ENCODE measurements at regions not wholly inside any gene's neighbourhood (a gene's known extent, or its start where the extent isn't known, plus 50 kb on each side); places are given as distances from the start of the nearest gene placed in this dataset.
"Not testable (repeated sequence)": the region's sequence is repeated elsewhere in the genome, so short reads cannot be mapped to it uniquely, and the experiment has no call there.

DNA sequence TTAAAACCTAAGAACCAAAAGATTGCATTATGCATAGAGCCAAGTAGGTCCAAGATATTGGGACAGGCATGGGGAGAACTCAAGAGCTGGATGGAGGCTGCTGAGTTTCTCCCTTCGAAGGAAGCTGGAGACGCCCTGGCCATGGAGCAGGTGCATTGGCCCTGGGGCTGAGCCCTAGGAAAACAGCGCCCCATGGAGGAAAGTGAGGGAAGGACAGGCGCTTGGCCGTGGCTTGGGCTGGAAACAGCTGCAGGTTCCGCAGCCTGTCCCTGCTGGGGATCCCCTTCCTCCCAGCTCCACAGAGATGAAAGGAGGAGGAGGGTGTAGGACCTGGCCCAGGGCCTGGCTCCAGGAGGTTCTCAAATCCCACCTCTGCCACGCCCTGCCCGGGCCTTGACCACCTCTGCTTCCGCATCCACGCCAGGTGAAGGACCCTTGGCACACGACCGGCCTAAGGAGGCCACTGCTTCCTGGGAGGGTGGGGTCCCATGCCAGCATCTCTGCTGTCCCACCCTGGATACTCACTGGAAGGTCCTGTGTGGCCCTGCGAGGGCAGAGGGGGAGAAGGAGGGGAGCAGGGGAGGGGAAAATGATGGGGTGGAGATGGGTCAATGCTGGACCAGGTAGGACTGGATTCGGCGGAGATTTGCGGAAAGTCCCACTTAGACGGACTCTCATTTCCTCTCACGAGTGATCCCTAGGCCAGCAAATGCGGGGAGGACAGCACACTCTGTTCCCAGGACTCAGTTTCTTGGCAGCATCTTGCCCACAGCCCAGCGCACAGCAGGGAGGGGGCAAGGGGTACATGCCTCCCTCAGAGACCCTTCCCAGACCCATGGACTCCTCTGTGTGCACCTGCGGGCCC is 258.6 kb upstream of the TCERG1L start:
- intact Hi-C loops (cut with DNase I), result no loop called here
- no peak for ATAC-seq
- no peak for DNase-seq (ENCODE audit: missing footprints)

DNA sequence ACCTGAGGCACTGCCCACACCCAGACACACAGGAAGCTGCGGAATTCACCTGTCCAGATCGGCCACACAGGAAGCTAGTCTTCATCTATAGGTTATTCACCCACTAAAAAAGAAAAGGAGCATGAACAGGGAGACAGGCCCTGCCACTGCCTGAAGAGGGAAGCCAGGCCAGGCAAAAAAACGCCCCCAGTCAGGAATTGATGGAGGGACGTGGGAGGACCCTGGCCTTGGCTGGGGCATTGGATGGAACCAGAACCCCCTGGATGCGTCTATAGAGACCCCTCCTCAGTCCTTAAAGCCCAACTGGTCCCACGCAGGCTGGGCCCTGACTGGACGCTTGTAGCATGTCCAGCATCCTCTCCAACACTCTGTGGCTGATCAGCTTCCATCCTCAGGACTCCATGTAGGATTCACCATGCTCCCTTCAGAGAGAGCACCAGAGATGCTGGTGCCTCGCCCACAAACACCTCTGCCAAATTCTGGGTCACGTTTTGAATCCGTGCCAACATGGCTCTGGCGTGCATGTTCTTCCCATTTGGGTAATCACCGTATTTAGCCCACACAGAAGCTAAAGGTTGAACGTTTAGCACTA is 259.3 kb upstream of the TCERG1L start:
- intact Hi-C loops (cut with DNase I), result no loop called here
- no peak for DNase-seq (ENCODE audit: missing footprints)

DNA sequence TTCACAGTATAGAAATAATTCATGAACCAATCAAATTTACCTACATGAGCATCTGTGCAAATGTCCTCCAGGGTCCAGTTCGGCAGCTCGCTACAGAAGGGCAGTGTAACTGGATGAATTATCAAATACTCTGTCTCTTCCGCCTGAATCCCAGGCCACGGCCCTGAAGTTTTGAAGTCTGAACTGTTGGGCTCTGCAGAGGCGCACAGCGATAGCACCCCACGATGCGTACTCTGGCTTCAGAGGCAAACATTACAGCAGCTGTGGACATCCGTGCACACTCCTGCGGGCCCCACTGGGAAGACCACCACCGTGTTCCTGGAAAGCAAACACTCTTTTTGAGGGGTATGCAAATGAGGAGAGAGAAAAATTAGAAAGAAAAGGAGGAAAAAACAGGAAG is 259.8 kb upstream of the TCERG1L start:
- DNase-seq (ENCODE audit: missing footprints) (no peak), ATAC-seq (no peak)
- intact Hi-C loops (cut with DNase I), result no loop called here

More for the DNA sequence above, 259.3 kb upstream of the TCERG1L start:
- ATAC-seq, result no peak

DNA sequence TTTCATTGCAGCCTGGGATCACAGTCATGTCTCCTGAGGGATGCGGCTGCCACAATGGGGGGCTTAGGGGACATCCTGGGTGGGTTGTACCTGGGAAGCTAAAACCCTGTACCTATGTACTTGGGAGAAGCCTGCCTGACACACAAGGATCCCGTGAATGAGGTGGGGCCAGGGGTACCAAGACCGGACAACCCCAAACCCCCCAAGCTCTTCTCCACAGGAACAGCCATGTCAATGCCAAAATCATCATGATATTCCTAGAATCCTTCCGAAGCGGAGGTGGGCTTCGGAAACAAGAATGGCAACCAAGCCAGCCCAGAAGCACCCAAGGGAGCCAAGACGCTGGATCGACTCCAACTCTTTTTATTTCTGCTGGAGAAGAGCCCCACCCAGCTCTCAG is 260.3 kb upstream of the TCERG1L start:
- DNase-seq (ENCODE audit: missing footprints) (no peak), ATAC-seq (no peak)
- intact Hi-C loops (cut with DNase I), result no loop called here

DNA sequence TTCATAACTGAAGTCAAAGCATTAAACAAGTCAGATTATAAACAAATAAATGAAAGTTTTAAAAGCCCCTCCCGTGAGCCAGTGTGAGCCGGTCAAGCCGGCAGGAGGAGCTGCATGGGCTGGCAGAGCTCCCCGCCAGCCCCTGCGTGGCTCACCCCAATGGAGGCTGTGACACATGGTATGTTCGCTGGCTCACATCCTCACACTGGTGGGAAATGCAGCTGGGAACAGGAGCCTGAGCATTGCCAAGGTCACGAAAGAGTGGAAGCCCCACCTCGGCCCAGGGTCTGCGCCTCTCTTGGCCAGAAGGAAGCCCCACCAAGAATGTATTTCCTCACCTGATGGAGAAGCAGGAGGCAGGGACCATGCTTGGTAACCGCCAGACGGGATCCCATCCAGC is 261.7 kb upstream of the TCERG1L start:
- no peak for ATAC-seq
- DNase-seq (ENCODE audit: missing footprints), result no peak
- intact Hi-C loops (cut with DNase I), result no loop called here

DNA sequence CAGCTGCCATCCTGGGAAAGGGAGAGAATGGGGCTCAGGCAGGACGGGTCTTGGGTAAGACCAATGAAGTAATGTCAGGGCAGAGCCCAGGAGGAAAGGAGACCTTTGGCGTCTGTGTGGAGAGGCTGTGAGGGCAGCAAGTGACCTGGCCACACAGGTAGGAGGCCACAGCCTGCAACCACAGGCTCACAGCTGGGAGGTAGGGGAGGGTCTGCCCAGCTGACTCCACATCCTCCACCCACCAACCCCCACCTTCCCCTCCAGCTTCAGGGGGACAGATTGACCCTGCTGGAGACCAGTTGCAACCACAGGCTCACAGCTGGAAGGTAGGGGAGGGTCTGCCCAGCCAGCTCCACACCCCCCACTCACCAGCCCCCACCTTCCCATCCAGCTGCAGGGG is 262.2 kb upstream of the TCERG1L start:
- no peak for DNase-seq (ENCODE audit: missing footprints)
- ATAC-seq, result no peak
- intact Hi-C loops (cut with DNase I), result no loop called here

DNA sequence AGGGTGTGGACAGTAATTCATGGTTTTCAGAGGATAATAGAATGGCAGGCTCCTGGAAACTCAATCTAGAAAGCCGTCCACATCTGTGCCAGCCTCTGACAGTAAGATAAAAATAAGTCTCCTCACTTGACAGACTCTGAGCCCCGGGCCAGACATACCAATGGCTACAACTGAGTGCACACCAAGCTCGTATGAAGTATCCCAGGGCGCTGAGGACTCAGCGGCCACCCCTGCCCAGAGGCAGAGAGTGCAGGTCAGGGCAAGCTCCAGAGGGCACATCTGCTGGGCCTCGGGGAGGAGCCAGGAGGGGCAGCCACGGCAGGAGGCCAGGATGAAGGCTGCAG is 262.8 kb upstream of the TCERG1L start:
- DNase-seq (ENCODE audit: missing footprints) (no peak), ATAC-seq (no peak)

DNA sequence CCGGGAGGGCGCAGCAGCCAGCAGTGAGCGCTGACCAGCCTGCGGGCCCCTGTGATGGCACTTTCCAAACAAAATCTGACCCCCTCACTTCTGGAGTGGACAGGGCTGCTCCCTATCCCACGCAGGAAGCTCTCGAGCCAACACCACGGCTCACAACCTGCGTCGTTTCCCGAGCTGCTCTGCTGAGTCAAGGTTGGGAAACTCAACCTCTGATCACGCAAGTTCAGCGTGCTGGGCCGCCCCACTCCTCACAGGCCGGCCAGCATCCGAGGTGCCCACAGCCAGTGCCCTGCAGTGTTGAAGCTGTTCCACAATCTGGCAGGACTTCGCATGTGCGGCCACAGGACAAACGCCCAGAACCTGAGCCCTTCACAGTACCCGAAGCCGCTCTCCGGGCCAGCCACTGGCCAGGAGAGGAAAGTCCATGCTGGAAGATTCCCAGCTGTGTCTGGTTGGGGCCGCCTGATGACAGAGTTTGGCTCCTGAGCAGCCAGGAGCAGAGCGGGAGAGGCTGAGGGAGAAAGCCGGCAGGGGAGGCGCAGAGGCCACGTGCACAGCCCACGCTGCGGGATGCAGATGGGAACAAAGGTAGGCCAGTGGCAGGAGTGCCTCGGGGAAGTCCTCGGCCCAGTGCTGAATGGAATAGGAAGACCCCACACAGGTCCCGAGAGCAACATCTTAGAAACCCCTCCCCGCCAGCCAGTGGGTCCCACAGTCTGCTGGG is 263.3 kb upstream of the TCERG1L start:
- intact Hi-C loops (cut with DNase I), result no loop called here
- DNase-seq (ENCODE audit: missing footprints), result no peak
- no peak for ATAC-seq

More for the DNA sequence above, 262.8 kb upstream of the TCERG1L start:
- intact Hi-C loops (cut with DNase I), result no loop called here

DNA sequence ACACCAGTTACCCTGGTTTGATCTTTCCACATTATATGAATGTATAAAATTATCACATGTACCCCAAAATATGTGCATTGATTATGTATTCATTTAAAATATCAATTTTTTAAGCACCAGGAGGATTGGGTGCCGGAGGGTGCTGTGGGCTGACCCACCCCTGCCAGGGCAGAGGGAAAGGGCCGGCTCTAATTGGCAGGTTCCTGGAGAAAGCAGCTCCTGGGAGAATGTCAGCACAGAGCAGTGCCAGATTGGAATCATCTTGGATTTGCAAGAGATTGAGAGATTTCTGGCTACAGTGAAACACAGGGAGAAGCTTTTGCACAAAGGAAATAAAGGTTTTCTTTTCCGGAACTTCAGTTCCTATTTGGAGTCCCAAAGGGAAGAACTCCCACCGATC is 264.4 kb upstream of the TCERG1L start:
- DNase-seq (ENCODE audit: missing footprints), result no peak
- intact Hi-C loops (cut with DNase I), result no loop called here
- ATAC-seq, result no peak

DNA sequence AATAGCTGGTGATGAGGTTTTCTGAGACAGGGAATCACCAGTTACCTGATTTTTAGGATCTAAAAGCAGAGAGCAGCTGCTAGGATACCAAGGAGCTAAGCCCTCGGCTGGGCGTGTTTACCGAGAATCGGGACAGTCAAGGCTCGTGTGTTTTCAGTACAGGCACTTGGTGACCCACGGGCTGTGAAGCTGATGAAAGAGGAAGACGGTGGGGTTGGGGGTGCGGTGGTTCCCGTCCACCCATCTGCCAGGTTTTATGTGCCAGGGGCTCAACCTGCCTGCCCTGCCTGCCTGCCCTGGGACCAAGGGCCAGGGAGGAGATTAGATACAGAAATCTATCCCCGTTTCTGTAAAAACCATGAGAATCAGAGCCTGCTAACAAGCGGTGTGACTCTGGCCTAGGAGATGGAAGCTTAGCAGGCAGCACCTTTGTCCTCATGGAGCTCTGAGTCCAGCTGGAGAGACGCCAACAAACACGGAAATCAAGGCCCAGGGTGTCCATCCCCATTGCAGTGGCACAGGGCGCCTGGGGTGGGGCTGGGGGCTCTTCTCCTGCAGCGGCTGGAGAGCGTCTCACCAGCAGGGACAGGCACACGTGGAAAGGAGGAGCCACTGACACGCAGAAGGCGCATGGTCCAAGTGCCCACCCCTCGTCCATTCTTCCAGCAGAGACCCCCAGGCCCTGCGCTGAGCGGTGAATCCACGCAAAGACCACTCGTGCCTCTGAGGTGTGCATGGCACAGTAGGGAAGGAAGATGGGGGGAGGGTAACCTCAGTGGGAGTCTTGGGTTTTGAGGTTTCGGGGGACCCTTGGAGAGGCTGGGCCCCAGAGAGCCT is 265.0 kb upstream of the TCERG1L start:
- DNase-seq (ENCODE audit: missing footprints), result no peak
- intact Hi-C loops (cut with DNase I), result no loop called here
- no peak for ATAC-seq

DNA sequence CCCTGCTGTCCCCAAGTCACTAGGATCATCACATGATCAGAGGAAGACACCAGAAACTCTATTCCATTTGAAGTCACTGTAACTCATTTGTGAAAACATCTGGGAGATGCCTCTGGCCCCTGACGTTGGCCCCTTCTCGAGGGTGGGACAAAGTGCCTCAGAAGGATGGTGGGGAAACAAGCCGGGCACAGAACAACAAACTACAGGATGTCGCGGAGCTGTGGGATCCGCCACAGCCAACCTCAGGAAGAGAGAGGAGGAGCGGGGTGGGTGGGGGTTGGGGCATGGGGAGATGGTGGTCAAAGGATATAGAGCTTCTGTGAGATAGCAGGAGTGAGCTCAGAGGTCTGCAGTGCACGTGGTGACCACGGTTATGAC is 265.6 kb upstream of the TCERG1L start:
- ATAC-seq (no peak), DNase-seq (ENCODE audit: missing footprints) (no peak)
- intact Hi-C loops (cut with DNase I), result no loop called here

DNA sequence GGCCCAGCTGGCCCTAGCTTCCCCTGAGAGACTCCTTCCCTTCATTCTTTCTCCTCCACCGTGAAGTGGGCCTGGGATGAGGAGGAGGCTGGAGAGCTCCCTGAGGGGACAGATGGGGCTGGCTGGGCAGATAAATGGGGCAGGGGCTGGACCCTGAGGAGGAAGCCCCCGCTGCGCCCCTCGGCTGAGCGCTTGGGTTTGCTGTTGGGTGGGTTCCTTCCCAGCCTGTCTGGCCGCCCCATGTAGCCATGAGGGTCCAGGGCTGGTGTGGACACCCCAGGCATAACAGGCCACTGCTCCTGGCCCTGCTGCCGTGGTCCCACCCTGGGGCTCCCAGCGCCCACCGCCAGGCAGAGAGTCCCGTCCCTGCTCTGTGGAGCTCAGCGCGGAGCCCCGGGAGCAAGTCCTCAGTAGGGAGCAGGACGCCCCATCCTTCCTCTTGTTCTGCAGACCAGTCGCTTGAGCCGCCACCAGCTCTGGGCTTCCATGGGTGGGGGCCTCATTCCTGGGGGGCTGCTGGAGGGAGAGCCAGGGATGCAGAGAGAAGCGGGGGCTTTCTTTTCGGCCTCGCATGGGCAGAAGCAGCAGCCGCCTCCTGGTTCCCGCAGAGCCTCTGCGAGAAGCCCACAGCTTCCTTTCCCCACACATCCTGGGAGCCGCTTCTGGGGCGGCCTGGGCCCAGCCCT is 266.4 kb upstream of the TCERG1L start:
- intact Hi-C loops (cut with DNase I), result no loop called here
- no peak for DNase-seq (ENCODE audit: missing footprints)
- no peak for ATAC-seq

DNA sequence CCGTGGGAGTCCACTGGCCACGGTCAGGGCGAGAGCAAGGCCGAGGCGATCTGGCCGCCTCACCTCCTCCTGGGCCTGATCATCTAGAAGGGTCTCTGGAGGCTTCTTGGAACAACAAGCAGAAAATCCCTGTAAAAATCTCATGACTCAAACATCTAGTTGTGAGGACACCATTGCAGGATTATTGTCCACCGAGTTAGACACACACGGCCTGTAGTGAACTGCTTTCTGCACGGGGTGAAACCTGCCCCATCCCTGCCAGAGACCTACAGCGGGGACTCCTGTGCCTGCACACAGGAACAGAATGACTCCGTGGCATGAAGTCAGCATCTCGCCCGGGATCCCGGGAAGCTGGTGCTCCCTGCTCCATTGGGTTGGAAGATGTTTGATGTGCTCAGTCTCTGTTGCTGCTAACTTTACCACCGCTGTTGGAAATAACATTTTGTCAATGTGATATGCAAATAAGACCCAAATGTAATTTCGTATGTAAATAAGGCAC is 267.0 kb upstream of the TCERG1L start:
- intact Hi-C loops (cut with DNase I), result no loop called here
- ATAC-seq, result no peak

DNA sequence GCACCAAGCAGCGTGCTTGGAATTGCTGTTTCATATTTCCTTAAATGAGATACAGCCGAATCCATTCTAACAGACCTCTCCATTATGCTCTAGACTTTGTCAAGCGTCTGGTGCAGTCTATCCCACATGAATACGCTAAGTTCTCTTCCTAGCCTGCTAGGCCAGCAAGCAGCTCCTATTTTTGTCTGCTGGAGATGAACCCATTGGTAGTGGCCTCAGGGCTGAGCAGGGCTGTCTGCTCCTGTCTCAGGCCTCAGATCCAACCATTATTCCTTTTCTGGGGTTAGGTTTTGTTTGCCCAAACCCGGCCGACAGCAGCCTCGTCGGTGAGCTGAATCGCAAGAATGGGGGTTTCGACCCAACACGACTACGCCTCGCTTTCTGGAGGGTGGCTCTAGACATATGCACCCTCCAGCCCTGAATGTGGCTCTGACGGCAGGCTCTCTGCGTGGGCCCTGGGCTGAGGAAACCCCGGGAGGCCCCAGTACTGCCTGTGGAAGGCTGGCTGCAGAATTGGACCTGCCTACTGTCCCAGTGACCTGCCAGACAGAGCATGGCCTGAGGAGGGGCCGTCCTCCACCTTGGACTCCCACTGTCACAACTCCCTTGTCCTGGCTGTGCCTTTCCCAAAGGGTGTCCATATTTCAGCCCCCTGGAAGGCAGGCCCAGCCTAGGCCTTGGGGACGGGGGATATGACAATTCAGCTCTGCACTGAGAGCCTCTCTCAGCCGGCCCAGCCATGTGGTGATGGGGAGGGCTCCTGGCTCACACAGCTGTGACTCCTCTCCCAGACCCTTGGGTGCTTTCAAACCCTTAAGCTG is 267.9 kb upstream of the TCERG1L start:
- DNase-seq (ENCODE audit: missing footprints) (no peak), ATAC-seq (no peak)
- intact Hi-C loops (cut with DNase I), result no loop called here

More for the DNA sequence above, 267.0 kb upstream of the TCERG1L start:
- no peak for DNase-seq (ENCODE audit: missing footprints)

DNA sequence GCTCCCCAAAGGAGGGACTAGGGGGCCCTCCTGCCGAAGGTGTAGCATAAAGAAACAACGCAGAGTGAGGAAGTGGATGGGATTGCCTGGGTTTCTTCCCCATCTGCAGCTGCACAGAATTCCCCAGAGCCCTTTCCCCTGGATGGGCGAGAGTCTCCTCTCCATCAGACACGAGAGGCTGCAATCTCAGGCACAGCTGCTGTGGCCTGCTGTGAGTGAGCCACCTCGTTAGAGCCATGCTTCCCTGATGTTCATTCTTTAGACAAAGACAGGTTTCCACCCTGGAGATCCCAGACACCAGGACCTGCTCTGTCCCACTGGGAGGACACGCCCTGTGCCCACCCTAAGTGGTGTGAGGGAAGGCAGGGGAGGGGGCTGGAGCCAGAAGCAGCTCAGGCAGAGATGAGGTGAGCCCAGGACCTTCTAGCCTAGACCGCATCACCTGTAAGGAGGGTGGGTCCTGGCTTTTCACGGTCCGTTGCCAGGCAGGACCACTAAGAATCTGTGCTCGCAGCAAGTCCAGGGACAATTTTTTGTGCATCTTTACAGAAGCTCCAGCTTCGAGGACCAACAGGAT is 268.6 kb upstream of the TCERG1L start:
- intact Hi-C loops (cut with DNase I), result no loop called here
- no peak for ATAC-seq
- no peak for DNase-seq (ENCODE audit: missing footprints)

DNA sequence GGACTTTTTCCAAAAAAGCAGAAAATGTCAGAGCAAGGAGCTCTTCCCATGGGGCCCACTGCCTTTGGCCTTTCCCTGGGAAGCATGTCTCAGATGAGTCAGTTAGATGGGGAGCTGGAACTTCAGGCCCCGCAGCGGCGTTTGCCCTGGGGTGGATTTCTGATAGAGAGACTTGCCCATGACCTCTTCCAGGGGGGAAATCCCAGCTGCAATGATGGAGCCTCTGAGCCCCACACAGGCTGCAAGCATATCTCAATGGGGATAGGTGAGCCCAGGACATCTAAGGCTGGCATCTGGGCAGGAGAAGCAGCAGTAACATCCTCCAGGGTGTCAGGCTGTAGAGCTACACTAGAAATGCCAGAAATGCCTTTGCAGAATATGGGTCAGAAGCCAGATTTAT is 269.2 kb upstream of the TCERG1L start:
- ATAC-seq (no peak), DNase-seq (ENCODE audit: missing footprints) (no peak)
- intact Hi-C loops (cut with DNase I), result no loop called here

DNA sequence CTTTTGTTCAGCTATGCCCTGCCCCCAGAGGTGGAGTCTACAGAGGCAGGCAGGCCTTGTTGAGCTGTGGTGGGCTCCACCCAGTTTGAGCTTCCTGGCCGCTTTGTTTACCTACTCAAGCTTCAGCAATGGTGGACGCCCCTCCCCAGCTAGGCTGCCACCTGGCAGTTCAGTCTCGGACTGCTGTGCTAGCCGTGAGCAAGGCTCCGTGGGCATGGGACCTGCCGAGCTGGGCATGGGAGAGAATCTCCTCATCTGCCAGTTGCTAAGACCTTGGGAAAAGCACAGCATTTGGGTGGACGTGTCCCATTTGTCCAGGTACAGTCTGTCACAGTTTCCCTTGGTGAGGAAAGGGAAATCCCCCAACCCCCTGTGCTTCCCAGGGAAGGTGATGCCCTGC is 270.0 kb upstream of the TCERG1L start:
- ATAC-seq; intact Hi-C loops (cut with DNase I): not testable (repeated sequence)

More for the DNA sequence above, 270.0 kb upstream of the TCERG1L start:
- not testable (repeated sequence) for DNase-seq (ENCODE audit: missing footprints)
